ENCODE measurements at regions not wholly inside any gene's neighbourhood (a gene's known extent, or its start where the extent isn't known, plus 50 kb on each side); places are given as distances from the start of the nearest gene placed in this dataset.

DNA sequence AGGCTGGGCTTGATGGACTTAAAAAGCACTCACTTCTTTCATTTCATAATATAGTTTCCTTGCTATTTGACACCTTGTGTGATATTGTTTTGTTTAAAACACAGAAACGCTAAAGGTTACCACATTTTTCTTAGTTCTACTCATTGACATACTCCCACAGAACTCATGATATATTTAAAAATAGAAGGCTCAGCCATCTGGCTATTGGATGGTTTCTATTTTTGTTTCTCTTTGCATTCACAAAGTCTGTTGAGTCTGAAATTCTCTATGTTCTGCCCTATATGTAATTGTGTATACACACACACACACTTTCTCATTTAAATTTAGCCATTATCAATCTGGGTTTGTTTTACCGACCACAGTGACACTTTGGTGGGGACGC lies 128.2 kb downstream of the SOX2 start:
- in situ Hi-C loops (cut with HindIII; ENCODE audit: low pct_unique_long_range_greater_than_20kb, low sequenced_read_pairs): no loop called here
- DNase-seq (ENCODE audit: low read depth, low spot score): no peak

DNA sequence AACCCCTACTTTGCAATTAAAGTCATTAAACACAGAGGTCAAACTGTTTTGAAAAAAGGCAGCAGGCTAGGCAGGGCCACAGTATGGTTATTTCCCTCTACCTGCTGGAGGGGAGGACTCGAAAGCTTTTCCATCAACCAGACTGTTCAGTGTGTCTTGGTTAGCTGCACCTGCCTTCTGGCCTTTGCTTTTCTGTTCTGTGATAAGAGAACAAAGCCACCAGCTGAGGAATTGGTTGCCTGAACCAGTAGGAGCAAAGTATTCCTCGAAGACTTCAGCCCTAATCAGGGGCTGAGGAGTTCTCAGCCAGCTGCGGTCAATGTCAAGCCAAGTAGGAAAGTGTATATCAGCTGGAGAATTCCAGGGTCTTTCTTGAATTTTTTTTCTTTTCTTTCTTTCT lies 132.5 kb downstream of the SOX2 start:
- DNase-seq (ENCODE audit: low read depth, low spot score): no peak
- in situ Hi-C loops (cut with HindIII; ENCODE audit: low pct_unique_long_range_greater_than_20kb, low sequenced_read_pairs): no loop called here

- in situ Hi-C loops (cut with HindIII; ENCODE audit: low pct_unique_long_range_greater_than_20kb, low sequenced_read_pairs): no loop called here
- DNase-seq (ENCODE audit: low read depth, low spot score): no peak
Observed at GRCh38 chr3:181847276-181847675, 135.6 kb downstream of the SOX2 start.

DNA sequence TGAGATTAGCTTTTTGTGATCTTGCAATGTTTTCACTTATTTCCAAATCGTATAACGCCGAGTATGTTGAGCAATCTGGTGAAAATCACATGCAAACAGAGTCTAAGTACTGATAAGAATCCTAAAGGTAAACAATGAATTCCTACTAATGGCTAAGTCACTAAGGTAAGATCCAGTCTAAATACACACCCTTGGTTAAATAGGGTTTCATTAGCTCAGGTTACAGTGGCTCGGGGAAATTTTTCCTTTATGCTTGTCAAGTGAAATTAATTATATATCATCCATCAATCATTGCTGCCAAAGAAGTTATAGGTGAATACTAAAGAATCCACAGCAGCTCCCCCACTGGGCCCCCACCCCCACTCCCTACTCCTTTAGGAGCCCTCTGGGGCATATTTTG lies 139.3 kb downstream of the SOX2 start:
- DNase-seq (ENCODE audit: low read depth, low spot score): no peak
- in situ Hi-C loops (cut with HindIII; ENCODE audit: low pct_unique_long_range_greater_than_20kb, low sequenced_read_pairs): no loop called here

- in situ Hi-C loops (cut with HindIII; ENCODE audit: low pct_unique_long_range_greater_than_20kb, low sequenced_read_pairs): no loop called here
- no peak for DNase-seq (ENCODE audit: low read depth, low spot score)
Observed at GRCh38 chr3:181855825-181856224, 144.1 kb downstream of the SOX2 start.

GRCh38 chr3:181859518-181859917 lies 147.8 kb downstream of the SOX2 start:
- in situ Hi-C loops (cut with HindIII; ENCODE audit: low pct_unique_long_range_greater_than_20kb, low sequenced_read_pairs): no loop called here
- DNase-seq (ENCODE audit: low read depth, low spot score): no peak

DNA sequence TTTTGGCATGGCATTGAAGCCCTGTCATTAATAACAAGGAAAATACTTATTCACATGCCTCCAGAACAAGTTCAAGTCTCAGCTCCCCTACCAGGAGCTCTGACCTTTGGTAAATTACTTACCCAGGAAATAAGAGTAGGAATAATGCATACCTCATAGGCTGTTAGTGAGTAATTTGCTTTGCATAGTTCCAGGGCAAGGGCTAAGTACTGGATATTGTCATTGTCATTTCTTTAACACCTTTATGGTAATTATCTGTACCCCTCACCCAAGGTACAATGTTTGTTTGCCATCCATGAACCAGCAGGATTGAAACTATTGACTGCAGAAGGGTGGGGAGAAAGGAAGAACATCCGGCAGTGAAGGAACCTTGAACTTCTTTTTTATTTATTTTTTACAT lies 148.5 kb downstream of the SOX2 start:
- in situ Hi-C loops (cut with HindIII; ENCODE audit: low pct_unique_long_range_greater_than_20kb, low sequenced_read_pairs): no loop called here
- no peak for DNase-seq (ENCODE audit: low read depth, low spot score)

DNA sequence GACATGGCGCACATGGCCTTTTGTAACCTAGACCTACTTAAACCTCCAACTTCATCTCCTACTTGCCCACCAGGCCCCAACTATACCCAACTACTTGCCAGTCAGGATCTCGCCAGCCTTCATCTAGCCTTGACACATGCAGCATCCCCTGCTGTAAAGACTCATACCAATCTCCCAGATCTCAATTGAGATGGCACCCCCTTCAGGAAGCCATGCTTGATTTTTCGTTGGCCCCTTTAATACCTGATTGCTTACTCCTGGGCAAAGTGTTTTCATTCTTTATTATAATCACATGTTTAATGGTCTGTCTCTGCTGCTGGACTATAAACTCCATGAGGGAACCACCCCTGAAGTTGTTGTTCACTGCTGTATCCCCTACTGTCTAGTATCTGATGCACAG lies 150.8 kb downstream of the SOX2 start:
- in situ Hi-C loops (cut with HindIII; ENCODE audit: low pct_unique_long_range_greater_than_20kb, low sequenced_read_pairs): no loop called here
- DNase-seq (ENCODE audit: low read depth, low spot score): no peak

DNA sequence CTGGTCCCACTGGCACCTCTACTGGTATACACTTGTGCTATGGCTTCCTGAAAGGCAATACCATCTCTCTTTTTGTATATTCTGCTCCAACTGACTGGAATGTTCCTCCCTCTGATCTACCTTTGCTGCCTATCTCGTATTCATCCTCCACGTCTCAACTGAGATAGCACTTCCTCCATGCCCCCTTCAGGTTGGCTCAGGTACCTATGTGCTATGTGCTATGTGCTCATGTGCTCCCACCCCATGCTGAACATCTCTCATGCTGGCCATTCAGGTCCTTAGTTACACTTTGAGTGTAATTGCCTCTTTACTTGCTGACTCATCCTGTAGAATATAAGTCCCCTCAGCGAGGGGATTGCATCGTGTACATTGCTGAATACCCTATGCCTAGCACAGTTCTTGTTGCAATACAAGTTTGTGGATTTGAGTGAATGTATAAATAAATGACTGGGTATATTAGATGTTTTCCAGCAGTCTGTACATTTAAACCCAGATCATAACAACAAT lies 156.9 kb downstream of the SOX2 start:
- in situ Hi-C loops (cut with HindIII; ENCODE audit: low pct_unique_long_range_greater_than_20kb, low sequenced_read_pairs): no loop called here
- no peak for DNase-seq (ENCODE audit: low read depth, low spot score)

- no peak for DNase-seq (ENCODE audit: low read depth, low spot score)
- in situ Hi-C loops (cut with HindIII; ENCODE audit: low pct_unique_long_range_greater_than_20kb, low sequenced_read_pairs): no loop called here
Observed at GRCh38 chr3:181872887-181873286, 161.2 kb downstream of the SOX2 start.

- in situ Hi-C loops (cut with HindIII; ENCODE audit: low pct_unique_long_range_greater_than_20kb, low sequenced_read_pairs): no loop called here
- DNase-seq (ENCODE audit: low read depth, low spot score): no peak
Observed at GRCh38 chr3:181879926-181880325, 168.2 kb downstream of the SOX2 start.

- no peak for DNase-seq (ENCODE audit: low read depth, low spot score)
- in situ Hi-C loops (cut with HindIII; ENCODE audit: low pct_unique_long_range_greater_than_20kb, low sequenced_read_pairs): no loop called here
Observed at GRCh38 chr3:181880331-181880730, 168.6 kb downstream of the SOX2 start.

- in situ Hi-C loops (cut with HindIII; ENCODE audit: low pct_unique_long_range_greater_than_20kb, low sequenced_read_pairs): no loop called here
- DNase-seq (ENCODE audit: low read depth, low spot score): no peak
Observed at GRCh38 chr3:181881749-181882148, 170.0 kb downstream of the SOX2 start.

GRCh38 chr3:181885868-181886630 lies 174.3 kb downstream of the SOX2 start:
- DNase-seq (ENCODE audit: low read depth, low spot score): no peak
- in situ Hi-C loops (cut with HindIII; ENCODE audit: low pct_unique_long_range_greater_than_20kb, low sequenced_read_pairs): no loop called here

DNA sequence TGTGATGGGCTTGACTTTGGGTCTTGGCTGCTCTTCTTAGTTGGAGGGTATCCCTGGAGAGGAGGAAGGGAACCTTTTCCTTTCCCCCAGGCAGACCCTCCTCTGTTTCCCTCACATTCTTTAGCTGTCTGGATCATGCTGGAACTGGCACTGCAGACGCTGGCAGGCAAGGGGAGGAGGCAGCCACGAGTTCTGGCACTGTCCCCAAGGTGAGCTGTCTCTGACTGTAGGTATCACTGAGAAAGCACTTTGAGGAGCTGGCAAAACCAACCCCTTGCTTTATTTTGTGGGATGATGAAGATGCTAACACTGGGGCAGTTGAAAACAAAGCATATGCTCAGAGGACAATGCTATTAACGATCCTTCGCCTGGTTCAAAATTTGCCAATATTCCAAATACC lies 175.0 kb downstream of the SOX2 start:
- DNase-seq (ENCODE audit: low read depth, low spot score): no peak
- in situ Hi-C loops (cut with HindIII; ENCODE audit: low pct_unique_long_range_greater_than_20kb, low sequenced_read_pairs): no loop called here

DNA sequence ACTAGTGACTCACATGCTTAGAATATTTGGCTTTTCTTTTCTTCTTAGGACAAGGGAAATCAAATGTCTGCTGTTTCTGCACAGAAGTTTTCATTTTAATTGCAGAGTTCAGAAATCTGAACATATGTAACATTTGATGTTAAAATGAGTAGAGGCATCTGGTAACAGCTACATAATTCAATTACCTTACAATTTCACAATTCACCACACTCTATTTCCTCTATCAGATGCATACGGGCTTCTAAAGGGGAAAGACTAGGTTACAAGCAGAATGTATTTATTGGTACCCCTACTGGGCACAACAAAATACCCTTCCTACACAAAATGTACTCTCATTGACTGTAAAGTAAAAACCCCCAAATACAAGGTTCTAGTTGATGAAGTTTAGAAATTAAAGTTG lies 176.0 kb downstream of the SOX2 start:
- DNase-seq (ENCODE audit: low read depth, low spot score): no peak
- in situ Hi-C loops (cut with HindIII; ENCODE audit: low pct_unique_long_range_greater_than_20kb, low sequenced_read_pairs): no loop called here

DNA sequence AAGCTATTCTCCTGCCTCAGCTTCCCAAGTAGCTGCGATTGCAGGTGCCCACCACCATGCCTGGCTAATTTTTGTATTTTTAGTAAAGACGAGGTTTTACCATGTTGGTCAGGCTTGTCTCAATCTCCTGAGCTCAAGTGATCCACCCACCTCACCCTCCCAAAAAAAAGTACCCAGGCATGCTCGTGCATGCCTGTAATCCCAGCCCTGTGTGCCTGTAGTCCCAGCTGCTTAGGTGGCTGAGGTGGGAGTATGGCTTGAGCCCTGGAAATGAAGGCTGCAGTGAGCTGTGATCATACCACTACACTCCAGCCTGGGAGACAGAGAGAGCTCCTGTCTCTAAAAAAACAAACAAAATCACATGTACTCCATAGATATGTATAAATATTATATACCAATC lies 176.5 kb downstream of the SOX2 start:
- in situ Hi-C loops (cut with HindIII; ENCODE audit: low pct_unique_long_range_greater_than_20kb, low sequenced_read_pairs): no loop called here
- no peak for DNase-seq (ENCODE audit: low read depth, low spot score)

DNA sequence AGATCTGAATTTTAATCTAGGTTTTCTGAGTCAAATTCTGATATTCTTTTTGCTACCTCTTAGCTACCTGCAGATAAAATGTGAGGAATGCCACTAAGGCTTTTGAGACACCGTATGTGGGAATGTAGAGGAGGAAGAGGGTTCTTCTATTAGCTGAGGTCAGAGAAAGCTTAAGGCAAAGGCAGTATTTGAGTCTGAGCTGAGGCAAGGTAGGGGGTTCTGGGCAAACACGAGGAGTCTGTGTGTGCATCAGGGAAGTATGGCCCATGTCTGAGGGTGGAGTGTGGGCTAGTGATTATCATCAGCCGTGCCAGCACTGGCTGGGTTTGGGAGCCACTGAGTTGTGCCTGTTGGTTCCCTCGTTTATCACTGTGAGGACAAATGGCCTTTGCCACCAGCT lies 181.1 kb downstream of the SOX2 start:
- DNase-seq (ENCODE audit: low read depth, low spot score): no peak
- in situ Hi-C loops (cut with HindIII; ENCODE audit: low pct_unique_long_range_greater_than_20kb, low sequenced_read_pairs): no loop called here

DNA sequence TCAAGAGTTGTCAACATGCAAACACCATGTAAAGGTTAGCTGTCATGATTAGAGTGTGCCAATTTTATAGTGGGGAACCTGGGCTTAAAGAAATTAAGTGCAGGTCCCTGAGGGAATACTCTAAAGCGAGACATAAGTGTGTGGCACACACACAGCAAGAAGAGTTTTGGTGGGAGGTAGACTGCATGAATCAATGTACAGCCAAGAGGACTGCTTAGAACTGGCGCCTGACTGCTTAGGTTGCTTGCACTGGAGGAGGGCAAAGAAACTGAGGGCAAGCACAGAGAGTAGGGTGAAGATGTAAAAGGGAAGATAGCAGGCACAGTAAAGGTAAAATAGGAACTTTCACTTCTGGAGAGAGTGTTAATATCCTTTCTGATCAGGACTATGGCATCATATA lies 184.9 kb downstream of the SOX2 start:
- in situ Hi-C loops (cut with HindIII; ENCODE audit: low pct_unique_long_range_greater_than_20kb, low sequenced_read_pairs): no loop called here
- no peak for DNase-seq (ENCODE audit: low read depth, low spot score)

GRCh38 chr3:181899702-181900101 lies 188.0 kb downstream of the SOX2 start:
- in situ Hi-C loops (cut with HindIII; ENCODE audit: low pct_unique_long_range_greater_than_20kb, low sequenced_read_pairs): no loop called here
- no peak for DNase-seq (ENCODE audit: low read depth, low spot score)

Data from SK-MEL-5 (cell line).